NCI-H748 treated with DMSO at 0.1 percent for 48 hours (cell line): ENCODE measurements at regions not wholly inside any gene's neighbourhood (a gene's known extent, or its start where the extent isn't known, plus 50 kb on each side); places are given as distances from the start of the nearest gene placed in this dataset.

Experiments
- DNase-seq: peaks from one replicate; lab custom pipeline; 2025; lab: John Stamatoyannopoulos, UW

DNA sequence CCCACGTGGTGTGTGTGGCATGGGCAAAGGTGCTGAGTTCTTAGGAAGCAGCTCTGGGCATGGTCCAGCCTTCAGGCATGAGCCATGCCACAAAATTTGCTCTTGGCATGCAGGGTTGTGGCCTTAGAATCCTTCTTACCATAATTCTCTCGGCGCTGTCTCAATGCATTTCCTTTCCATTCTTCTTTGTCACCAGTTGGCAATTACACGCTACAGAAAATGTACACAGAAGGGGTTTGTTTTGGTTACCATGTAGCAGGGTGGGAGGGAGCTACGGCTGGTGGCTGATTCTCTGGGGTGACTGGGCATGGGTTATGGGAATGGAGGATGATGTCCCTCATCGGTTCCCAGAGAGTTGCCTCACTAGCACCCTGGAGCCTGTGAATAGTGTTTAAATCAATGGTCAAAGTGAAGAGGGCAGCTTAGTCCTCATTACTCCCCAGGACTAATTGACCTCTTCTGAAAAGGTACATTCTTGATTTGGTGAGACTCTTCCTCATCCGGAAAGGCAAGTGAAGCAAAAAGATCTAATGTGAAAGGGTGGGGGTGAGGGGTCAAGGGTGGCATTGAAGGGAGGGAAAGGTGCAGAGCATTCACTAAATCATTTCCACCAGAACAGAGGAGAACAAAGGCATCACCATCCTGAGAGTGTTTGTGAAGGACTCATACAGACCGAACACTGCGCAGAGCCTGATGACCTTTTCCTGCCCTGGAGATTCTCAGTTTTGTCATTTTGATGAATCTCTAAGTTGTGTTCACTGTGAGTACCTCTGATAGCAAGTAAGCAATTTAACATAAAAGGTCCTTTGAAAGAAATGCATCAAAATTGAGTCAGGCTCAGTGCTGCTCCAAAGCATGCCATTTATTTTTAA is 199.8 kb upstream of the SFRP2 start:
- no peak for DNase-seq

DNA sequence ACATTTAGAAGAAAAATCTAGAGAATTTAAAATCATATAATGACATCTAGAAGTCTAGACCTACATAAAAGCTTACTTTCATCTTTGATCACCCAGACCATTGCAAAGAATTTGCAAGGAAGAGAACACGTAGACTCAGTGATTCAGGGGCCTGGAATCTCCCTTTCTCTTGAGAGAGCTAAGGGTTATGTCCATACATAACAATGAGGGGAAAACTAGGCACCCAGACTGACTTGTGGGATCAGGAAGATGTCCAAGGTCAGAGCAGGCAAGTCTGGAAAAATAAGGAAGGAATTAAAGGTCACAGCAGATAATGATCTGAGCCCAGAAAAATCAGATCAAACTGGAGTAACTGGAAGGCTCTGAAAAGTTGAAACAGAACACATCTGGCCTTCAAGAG is 198.4 kb upstream of the SFRP2 start:
- DNase-seq: no peak

DNA sequence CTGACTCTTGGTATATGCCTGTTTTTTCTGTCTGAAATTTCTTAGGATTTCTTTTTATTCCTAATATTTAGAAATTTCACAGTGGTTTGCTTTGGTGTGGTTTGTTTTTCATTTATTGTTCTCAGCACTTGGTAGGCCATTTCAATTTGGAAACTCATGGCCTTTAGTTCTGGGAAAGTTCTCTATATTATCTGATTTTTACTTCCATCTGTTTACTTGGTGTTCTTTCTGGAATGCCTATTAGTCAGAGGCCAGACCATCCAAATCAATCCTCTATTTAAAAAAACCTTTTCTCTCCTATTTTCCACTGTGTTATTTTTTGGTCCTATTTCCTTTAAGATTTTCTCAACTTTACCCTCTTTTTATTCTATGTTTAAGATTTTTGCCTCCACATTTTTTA is 188.1 kb upstream of the SFRP2 start:
- DNase-seq: no peak

- DNase-seq: no peak
These were observed 185.6 kb upstream of the SFRP2 start for GRCh38 chr4:153974452-153974851.

DNA sequence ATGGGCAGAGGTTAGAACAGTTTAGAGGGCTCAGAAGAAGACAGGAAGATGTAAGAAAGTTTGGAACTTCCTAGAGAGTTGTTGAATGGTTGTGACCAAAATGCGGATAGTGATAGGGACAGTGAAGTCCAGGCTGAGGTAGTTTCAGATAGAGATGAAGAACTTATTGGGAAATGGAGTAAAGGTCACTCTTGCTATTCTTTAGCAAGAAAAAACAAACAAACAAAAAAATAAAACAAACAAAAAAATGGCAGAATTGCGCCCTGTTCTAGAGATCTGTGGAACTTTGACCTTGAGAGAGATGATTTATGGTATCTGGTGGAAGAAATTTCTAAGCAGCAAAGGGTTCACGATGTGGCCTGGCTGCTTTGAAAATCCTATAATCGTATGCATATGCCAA is 185.1 kb upstream of the SFRP2 start:
- no peak for DNase-seq

DNA sequence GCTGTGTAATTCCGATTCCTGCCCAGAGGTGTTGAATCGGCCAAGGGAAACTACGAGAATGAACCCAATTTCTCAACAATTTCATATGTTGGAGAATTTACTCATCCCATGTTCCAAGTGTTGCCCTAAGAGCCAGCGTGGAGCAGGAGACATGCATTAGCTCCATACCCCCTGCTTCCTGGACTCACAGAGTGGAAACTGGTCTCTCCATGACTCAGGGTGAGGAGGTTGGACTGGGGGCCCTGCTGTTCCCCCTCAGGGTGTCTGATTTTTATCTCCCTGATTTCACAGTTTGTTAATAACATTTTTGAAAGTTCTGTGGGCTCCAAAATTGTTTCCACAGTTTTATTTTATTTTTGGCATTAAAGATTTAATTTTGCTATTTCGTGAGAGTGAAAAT is 183.0 kb upstream of the SFRP2 start:
- DNase-seq: no peak

- no peak for DNase-seq
These were observed 181.3 kb upstream of the SFRP2 start for GRCh38 chr4:153970169-153970568.

DNA sequence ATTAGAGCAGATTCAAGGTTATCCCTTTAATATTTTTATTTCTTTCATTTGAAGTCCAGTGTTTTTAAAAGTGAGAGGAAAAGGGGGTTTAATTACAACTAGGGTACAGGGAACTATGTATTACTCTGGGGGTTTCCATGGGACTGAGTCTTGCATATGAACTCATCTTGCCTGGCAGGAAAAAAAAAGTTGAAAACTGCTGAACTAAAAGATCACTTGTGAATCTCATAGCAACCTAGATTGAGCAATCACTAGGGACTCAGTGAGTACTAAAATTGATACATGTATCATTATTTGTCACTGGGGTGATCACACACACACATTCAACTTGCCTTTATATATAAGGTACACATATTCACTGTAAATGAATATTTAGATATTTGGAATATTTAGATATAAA is 180.7 kb upstream of the SFRP2 start:
- DNase-seq: no peak

DNA sequence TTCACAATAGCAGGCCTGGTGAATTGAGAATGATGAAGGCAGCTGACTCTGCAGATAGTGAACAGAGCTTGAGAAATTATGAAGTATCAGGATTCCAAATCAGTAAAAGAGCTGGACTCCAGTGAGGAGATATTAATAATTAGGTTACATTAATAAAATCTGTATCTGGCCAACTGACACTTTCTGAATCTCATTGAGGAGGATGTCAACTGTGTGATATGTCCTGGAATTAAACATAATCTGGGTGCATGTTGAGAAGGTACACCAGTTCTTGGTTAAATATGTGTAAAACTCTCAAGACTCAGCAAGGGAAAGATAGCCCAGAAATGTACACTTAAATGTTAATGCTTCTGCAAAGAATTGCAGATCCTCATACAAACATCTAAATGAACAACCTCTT is 177.8 kb upstream of the SFRP2 start:
- no peak for DNase-seq

DNA sequence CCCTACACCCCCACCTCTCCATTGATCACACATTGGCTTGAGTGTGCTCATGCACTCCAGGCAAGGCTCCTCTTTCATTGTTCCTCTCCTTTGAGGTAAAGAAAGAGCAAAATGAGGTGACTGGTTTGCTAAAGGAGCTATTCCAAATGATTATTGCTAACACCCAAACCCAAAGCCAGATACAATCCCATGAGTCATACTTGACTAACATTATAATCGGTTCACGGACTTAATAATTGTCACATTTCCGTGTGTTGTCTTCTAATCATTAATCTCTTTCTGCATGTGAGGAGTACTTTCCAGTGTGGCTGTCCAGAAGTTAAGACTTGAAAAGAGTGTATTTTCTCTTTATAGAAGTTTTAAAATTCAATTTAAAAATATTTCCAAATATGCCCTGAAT is 174.3 kb upstream of the SFRP2 start:
- DNase-seq: no peak

- DNase-seq: no peak
These were observed 173.6 kb upstream of the SFRP2 start for GRCh38 chr4:153962311-153963039.

- DNase-seq: no peak
These were observed 166.4 kb upstream of the SFRP2 start for GRCh38 chr4:153955327-153955726.

- no peak for DNase-seq
These were observed 165.8 kb upstream of the SFRP2 start for GRCh38 chr4:153954654-153955053.

- DNase-seq: no peak
These were observed 161.5 kb upstream of the SFRP2 start for GRCh38 chr4:153950100-153950979.

DNA sequence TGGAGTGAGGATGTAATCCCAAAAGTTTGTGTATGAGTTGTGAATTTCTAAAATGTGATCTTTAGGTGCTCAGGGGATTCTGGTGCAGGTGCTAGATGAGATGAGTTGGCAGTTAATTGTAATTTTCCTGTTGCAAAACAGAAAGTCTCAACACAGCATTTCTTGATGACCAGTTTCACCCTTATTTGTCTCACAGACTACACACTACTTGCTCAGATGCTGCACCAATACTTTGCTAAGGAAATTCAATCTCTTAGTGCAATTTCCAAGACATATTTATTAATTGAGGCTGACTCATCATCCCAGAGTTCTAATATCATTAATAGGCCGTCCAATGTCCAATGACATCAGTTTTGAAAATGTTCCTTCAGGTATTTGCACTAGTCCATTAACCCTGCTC is 159.2 kb upstream of the SFRP2 start:
- DNase-seq: no peak

GRCh38 chr4:153947124-153947523 is 158.2 kb upstream of the SFRP2 start:
- no peak for DNase-seq

DNA sequence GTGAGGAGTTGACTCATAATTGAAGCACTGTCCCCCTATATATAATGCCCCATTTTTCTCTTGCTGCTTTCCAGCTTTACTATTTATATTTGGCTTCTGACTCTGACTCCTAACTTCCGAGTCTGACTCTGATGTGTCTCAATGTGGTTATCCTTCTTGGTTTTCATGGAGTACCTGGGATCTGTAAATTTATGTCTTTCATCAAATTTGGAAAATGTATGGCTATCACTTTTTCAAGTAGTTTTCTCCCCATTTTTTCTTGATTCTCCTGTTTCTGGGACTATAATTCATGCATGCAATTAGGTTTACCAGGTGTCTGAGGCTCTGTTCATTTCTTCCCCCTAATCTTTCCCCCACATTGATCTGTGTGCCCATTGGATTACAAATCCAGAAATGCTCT is 156.8 kb upstream of the SFRP2 start:
- DNase-seq: no peak

DNA sequence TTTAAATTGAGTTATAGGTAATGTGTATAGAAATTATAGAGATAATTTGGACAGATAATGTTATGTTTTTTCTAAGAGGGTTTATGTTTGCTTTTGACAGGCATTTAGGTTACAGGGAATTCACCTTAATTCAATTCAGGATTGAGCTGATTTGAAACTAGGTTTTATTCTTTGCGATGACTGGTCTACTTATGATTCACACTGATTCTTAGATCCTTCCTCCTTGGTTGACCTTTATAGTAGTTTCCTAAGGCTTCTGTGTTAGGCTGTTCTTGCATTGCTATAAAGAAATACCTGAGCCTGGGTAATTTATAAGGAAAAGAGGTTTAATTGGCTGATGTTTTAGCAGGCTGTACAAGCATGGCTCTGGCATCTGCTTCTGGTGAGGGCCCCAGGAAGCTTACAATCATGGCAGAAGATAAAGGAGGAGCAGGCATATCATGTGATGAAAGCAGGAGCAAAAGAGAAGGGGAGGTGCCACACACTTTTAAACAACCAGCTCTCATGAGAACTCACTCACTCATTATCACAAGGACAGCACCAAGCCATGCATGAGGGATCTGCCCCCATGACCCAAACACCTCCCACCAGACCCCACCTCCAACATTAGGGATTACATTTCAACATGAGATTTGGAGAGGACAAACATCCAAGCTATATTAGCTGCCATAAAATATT is 155.0 kb upstream of the SFRP2 start:
- no peak for DNase-seq

DNA sequence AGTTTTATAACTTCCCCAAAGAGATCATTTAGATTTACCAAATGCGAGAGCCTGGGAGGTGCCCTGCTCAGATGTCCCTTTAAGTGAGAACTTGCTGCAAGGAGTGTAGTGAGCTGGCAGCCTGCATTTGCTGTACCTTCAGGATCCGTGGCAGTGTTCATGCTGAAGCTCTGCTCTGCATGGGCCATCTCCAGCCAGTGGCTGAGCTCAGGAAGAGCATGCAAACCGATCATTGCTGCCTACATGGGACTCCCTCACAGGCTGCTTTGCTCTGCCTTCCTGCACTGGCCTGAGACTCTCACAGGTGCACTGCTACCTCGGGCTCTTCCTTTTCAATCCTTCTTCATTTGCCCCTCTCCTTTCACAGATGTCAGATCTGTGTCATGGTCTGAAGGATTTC is 152.0 kb upstream of the SFRP2 start:
- no peak for DNase-seq

DNA sequence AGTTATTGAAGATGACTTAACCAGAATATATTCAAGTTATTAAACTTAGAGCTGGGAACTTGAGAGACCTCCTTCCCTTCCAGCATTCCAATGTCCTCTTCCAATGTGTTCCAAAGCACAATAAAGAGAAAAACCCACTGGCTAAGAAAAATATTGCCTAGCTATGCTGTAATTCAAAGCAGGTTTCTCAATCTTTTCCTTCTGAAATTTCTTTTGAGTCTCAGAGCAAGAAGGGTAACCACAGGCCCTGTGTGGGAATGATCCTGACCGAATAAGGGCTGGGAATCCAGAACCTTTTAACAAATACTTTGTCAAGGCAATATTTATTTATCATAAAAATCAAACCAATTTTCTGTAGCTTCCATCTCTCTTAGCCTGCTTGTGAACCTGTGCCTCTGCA is 150.7 kb upstream of the SFRP2 start:
- DNase-seq: no peak

- DNase-seq: no peak
These were observed 150.1 kb upstream of the SFRP2 start for GRCh38 chr4:153938994-153939393.

GRCh38 chr4:153937289-153937688 is 148.4 kb upstream of the SFRP2 start:
- no peak for DNase-seq
